ENCODE measurements at regions not wholly inside any gene's neighbourhood (a gene's known extent, or its start where the extent isn't known, plus 50 kb on each side); places are given as distances from the start of the nearest gene placed in this dataset.

DNA sequence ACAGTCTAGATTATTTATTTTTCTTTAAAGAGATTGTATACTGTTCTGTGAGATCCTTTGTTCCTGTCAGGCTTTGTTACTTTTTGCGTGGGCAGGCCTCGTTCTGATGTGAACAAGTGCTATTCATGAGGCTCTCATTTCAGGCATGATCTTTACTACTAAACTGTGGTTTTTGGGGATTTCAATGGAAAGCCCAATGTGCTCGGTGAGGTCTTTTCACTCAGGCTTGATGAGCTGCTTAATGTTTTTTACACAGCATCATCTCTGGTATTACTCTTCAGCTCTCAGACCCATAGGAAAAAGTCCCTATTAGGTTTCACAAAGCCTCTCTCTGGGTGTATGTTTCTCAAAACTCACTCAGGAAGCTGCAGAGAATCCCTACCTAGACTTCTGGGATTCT is 419.4 kb downstream of the GPATCH2 start:
- H3K4me1 ChIP-seq (ENCODE audit: control insufficient read depth, insufficient read depth, low read length): no peaks in the 10 kb centered on the region
- H3K4me3 ChIP-seq (ENCODE audit: low read length in 2 of 2): no peak overlapping the region
- H3K27me3 ChIP-seq (ENCODE audit: control insufficient read depth in 1 of 2, insufficient read depth in 2 of 2, low read length in 2 of 2): no peaks in the 10 kb centered on the region
- H3K9ac ChIP-seq (ENCODE audit: low read length in 2 of 2): no peak overlapping the region
- H3K27ac ChIP-seq (ENCODE audit: low read length): no peak overlapping the region
- H3K9me3 ChIP-seq (ENCODE audit: control insufficient read depth in 2 of 2, low read length in 2 of 2): no peaks in the 10 kb centered on the region
- H3K36me3 ChIP-seq (ENCODE audit: control insufficient read depth in 2 of 2, insufficient read depth in 2 of 2, low read length in 2 of 2): no peaks in the 10 kb centered on the region

DNA sequence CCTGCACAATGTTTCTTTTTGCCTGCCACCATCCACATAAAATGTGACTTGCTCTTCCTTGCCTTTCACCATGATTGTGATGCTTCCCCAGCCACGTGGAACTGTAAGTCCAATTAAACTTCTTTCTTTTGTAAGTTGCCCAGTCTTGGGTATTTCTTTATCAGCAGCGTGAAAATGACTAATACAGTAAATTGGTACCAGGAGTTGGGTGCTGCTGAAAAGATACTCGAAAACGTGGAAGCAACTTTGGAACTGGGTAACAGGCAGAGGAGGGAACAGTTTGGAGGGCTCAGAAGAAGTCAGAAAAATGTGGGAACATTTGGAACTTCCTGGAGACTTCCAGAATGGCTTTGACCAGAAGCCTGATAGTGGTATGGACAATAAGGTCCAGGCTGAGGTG is 425.3 kb downstream of the GPATCH2 start:
- H3K27me3 ChIP-seq (ENCODE audit: control insufficient read depth in 1 of 2, insufficient read depth in 2 of 2, low read length in 2 of 2): no peaks in the 10 kb centered on the region
- no peak overlapping the region for H3K4me3 ChIP-seq (ENCODE audit: low read length in 2 of 2)
- H3K27ac ChIP-seq (ENCODE audit: low read length): no peak overlapping the region
- no peaks in the 10 kb centered on the region for H3K36me3 ChIP-seq (ENCODE audit: control insufficient read depth in 2 of 2, insufficient read depth in 2 of 2, low read length in 2 of 2)
- no peaks in the 10 kb centered on the region for H3K9me3 ChIP-seq (ENCODE audit: control insufficient read depth in 2 of 2, low read length in 2 of 2)
- no peaks in the 10 kb centered on the region for H3K4me1 ChIP-seq (ENCODE audit: control insufficient read depth, insufficient read depth, low read length)
- H3K9ac ChIP-seq (ENCODE audit: low read length in 2 of 2): no peak overlapping the region

DNA sequence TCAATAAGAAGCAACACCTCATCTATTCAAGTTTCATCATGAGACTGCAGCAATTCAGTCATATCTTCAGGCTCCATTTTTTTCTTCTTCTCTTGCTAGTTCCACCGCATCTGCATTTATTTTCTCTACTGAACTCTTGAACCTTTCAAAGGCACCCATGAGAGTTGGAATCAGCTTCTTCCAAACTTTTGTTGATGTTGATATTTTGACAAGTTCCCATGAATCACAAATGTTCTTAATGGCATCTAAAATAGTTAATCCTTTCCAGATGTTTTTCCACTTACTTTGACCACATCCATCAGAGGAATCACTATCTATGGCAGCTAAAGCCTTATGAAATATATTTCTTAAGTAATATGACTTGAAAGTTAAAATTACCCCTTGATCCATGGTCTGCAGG is 434.3 kb downstream of the GPATCH2 start:
- Histone ChIP-seq H3K9ac (ENCODE audit: low read length in 2 of 2) (no peak overlapping the region), H3K36me3 (ENCODE audit: control insufficient read depth in 2 of 2, insufficient read depth in 2 of 2, low read length in 2 of 2) (no peaks in the 10 kb centered on the region), H3K4me1 (ENCODE audit: control insufficient read depth, insufficient read depth, low read length) (no peaks in the 10 kb centered on the region), H3K27ac (ENCODE audit: low read length) (no peak overlapping the region), H3K4me3 (ENCODE audit: low read length in 2 of 2) (no peak overlapping the region), H3K9me3 (ENCODE audit: control insufficient read depth in 2 of 2, low read length in 2 of 2) (no peaks in the 10 kb centered on the region), H3K27me3 (ENCODE audit: control insufficient read depth in 1 of 2, insufficient read depth in 2 of 2, low read length in 2 of 2) (no peaks in the 10 kb centered on the region)

- H3K36me3 ChIP-seq (ENCODE audit: control insufficient read depth in 2 of 2, insufficient read depth in 2 of 2, low read length in 2 of 2): no peaks in the 10 kb centered on the region
- H3K9me3 ChIP-seq (ENCODE audit: control insufficient read depth in 2 of 2, low read length in 2 of 2): no peaks in the 10 kb centered on the region
- peaks cover 3% of the 10 kb centered on the region for H3K4me1 ChIP-seq (ENCODE audit: control insufficient read depth, insufficient read depth, low read length)
- no peak overlapping the region for H3K27ac ChIP-seq (ENCODE audit: low read length)
- no peaks in the 10 kb centered on the region for H3K27me3 ChIP-seq (ENCODE audit: control insufficient read depth in 1 of 2, insufficient read depth in 2 of 2, low read length in 2 of 2)
- H3K9ac ChIP-seq (ENCODE audit: low read length in 2 of 2): no peak overlapping the region
- H3K4me3 ChIP-seq (ENCODE audit: low read length in 2 of 2): no peak overlapping the region
Observed at GRCh38 chr1:217193151-217193550, 437.7 kb downstream of the GPATCH2 start.

DNA sequence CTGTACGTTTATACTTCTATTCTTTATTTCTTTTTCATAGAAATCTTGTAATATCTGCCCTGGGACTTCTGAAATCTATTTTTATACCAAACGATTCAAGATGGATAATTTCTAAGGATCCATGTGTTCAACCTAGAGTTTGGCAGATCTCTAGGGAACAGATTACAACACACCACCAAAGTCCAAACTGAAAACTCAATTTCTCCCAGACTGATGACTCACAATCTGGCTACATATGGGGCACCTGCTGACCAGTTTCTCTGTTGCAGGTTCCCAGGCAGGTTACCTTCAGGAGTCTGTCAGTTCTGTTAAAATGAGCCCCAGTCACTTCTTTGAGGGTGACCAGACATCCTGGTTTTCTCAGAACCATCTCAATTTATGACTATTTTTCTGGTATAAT is 439.4 kb downstream of the GPATCH2 start:
- no peak overlapping the region for H3K9ac ChIP-seq (ENCODE audit: low read length in 2 of 2)
- peaks cover 9% of the 10 kb centered on the region for H3K4me1 ChIP-seq (ENCODE audit: control insufficient read depth, insufficient read depth, low read length)
- no peaks in the 10 kb centered on the region for H3K36me3 ChIP-seq (ENCODE audit: control insufficient read depth in 2 of 2, insufficient read depth in 2 of 2, low read length in 2 of 2)
- H3K27me3 ChIP-seq (ENCODE audit: control insufficient read depth in 1 of 2, insufficient read depth in 2 of 2, low read length in 2 of 2): no peaks in the 10 kb centered on the region
- H3K9me3 ChIP-seq (ENCODE audit: control insufficient read depth in 2 of 2, low read length in 2 of 2): no peaks in the 10 kb centered on the region
- no peak overlapping the region for H3K27ac ChIP-seq (ENCODE audit: low read length)
- H3K4me3 ChIP-seq (ENCODE audit: low read length in 2 of 2): no peak overlapping the region

DNA sequence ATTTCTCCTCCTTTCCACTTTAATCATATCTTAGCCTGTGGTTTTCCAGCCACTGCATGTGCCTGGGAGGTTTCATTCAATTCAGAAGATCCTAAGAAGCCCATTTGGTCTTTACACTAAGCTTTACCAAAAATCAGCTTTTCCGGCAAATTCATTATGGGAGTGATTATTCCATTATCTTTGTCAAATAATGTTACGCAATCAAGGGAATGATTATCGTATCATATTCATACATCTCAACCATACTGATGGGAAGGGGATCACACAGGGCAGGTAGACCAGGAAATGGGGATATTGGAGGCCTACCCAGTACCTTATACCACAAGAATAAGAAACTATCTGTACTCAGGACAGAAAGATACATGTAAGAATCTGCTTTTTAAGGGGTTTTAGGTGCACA is 440.5 kb downstream of the GPATCH2 start:
- no peaks in the 10 kb centered on the region for H3K9me3 ChIP-seq (ENCODE audit: control insufficient read depth in 2 of 2, low read length in 2 of 2)
- H3K36me3 ChIP-seq (ENCODE audit: control insufficient read depth in 2 of 2, insufficient read depth in 2 of 2, low read length in 2 of 2): no peaks in the 10 kb centered on the region
- no peak overlapping the region for H3K27ac ChIP-seq (ENCODE audit: low read length)
- no peaks in the 10 kb centered on the region for H3K27me3 ChIP-seq (ENCODE audit: control insufficient read depth in 1 of 2, insufficient read depth in 2 of 2, low read length in 2 of 2)
- H3K4me3 ChIP-seq (ENCODE audit: low read length in 2 of 2): no peak overlapping the region
- peaks cover 12% of the 10 kb centered on the region for H3K4me1 ChIP-seq (ENCODE audit: control insufficient read depth, insufficient read depth, low read length)
- no peak overlapping the region for H3K9ac ChIP-seq (ENCODE audit: low read length in 2 of 2)

DNA sequence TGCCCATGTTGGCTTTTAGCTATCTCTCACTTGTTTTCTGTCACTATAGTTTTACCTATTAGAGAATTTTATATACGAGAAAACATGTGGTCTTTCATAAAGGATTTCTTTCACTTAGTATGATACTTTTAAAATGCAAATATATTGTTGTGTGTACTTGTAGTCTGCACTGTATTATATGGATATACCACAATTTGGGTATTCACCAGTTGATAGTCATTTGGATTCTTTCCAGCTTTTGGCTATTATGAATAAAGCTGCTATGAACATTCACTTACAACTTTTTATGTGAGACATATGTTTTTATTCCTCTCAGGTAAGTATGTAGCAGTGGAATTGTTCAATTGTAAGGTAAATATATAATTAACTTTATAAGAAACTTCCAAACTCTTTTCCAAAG is 441.5 kb downstream of the GPATCH2 start:
- Histone ChIP-seq H3K27me3 (ENCODE audit: control insufficient read depth in 1 of 2, insufficient read depth in 2 of 2, low read length in 2 of 2) (no peaks in the 10 kb centered on the region), H3K9me3 (ENCODE audit: control insufficient read depth in 2 of 2, low read length in 2 of 2) (no peaks in the 10 kb centered on the region), H3K27ac (ENCODE audit: low read length) (no peak overlapping the region), H3K4me1 (ENCODE audit: control insufficient read depth, insufficient read depth, low read length) (peaks cover 15% of the 10 kb centered on the region), H3K4me3 (ENCODE audit: low read length in 2 of 2) (no peak overlapping the region), H3K36me3 (ENCODE audit: control insufficient read depth in 2 of 2, insufficient read depth in 2 of 2, low read length in 2 of 2) (no peaks in the 10 kb centered on the region), H3K9ac (ENCODE audit: low read length in 2 of 2) (no peak overlapping the region)

DNA sequence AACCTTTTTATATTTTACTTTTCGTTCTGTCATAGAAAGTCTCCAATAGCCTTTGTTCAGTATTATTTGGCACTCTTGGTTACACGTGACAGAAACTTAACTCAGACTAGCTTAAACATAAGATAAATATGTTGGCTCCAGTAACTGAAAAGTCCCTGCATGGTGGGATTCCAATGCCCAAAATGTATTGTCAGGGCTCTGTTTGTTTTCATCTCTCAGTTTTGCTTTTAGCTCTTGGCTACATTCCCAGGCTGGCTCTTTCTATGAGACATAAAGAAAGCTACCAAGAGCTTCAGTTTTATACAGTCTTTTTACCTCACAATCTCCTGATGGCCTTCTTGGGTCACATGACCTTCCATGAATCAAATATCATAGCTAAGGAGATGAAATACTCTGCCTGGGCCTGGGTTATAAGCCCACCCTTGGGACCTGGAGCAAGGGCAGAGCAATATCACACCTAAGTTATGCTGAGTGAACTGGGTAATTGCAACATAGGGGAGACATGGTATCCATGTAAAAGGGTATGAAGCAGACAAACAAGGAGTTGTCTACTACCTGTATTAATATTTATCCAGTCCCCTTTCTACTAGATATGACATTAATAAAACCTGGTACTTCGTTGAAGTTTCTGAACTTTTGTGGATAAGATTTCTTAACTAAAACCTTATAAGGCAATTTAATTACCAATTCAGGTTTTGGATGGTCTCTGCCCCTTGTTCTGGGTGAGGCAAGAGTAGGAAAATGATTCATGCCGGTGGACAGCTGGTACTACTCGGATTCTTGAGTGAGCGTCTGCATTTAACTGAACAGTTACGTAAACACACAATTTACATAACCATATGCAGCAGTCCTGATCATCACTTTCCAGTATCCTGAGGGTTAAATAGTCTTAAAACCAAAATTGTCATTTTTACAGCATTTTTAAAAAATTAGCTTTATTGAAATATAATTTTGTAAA is 442.3 kb downstream of the GPATCH2 start:
- H3K9me3 ChIP-seq (ENCODE audit: control insufficient read depth in 2 of 2, low read length in 2 of 2): no peaks in the 10 kb centered on the region
- H3K4me1 ChIP-seq (ENCODE audit: control insufficient read depth, insufficient read depth, low read length): peaks cover 15% of the 10 kb centered on the region
- no peaks in the 10 kb centered on the region for H3K27me3 ChIP-seq (ENCODE audit: control insufficient read depth in 1 of 2, insufficient read depth in 2 of 2, low read length in 2 of 2)
- H3K27ac ChIP-seq (ENCODE audit: low read length): peak overlapping the region; percentile 62
- no peak overlapping the region for H3K9ac ChIP-seq (ENCODE audit: low read length in 2 of 2)
- no peaks in the 10 kb centered on the region for H3K36me3 ChIP-seq (ENCODE audit: control insufficient read depth in 2 of 2, insufficient read depth in 2 of 2, low read length in 2 of 2)
- no peak overlapping the region for H3K4me3 ChIP-seq (ENCODE audit: low read length in 2 of 2)

GRCh38 chr1:217186664-217187063 is 444.2 kb downstream of the GPATCH2 start:
- H3K9ac ChIP-seq (ENCODE audit: low read length in 2 of 2): no peak overlapping the region
- no peaks in the 10 kb centered on the region for H3K9me3 ChIP-seq (ENCODE audit: control insufficient read depth in 2 of 2, low read length in 2 of 2)

DNA sequence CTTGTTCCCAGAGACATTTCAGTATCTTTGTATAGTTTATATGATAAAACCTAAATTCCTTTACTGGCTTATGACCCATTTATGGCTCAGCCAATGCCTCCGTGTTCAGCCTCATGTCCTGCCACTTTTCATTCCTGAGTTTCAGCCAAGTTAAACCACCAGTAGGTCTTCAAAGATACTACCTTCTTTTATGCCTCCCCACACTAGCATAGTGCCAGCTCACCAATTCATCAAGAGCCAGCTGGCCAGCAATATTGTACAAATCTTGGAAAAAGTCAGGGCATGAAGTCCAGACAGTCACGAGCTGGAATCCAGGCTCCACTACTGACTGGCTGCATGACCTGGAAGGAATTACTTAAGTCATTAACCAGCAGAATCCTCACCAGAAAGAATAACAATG is 446.0 kb downstream of the GPATCH2 start:
- Histone ChIP-seq H3K4me3 (ENCODE audit: low read length in 2 of 2) (no peak overlapping the region), H3K36me3 (ENCODE audit: control insufficient read depth in 2 of 2, insufficient read depth in 2 of 2, low read length in 2 of 2) (no peaks in the 10 kb centered on the region), H3K27me3 (ENCODE audit: control insufficient read depth in 1 of 2, insufficient read depth in 2 of 2, low read length in 2 of 2) (no peaks in the 10 kb centered on the region)

More at GRCh38 chr1:217186664-217187063, 444.2 kb downstream of the GPATCH2 start:
- Histone ChIP-seq H3K27me3 (ENCODE audit: control insufficient read depth in 1 of 2, insufficient read depth in 2 of 2, low read length in 2 of 2) (no peaks in the 10 kb centered on the region), H3K27ac (ENCODE audit: low read length) (no peak overlapping the region), H3K36me3 (ENCODE audit: control insufficient read depth in 2 of 2, insufficient read depth in 2 of 2, low read length in 2 of 2) (no peaks in the 10 kb centered on the region), H3K4me3 (ENCODE audit: low read length in 2 of 2) (no peak overlapping the region), H3K4me1 (ENCODE audit: control insufficient read depth, insufficient read depth, low read length) (peaks cover 15% of the 10 kb centered on the region)

GRCh38 chr1:217182992-217183391 is 447.9 kb downstream of the GPATCH2 start:
- Histone ChIP-seq H3K4me3 (ENCODE audit: low read length in 2 of 2) (no peak overlapping the region), H3K4me1 (ENCODE audit: control insufficient read depth, insufficient read depth, low read length) (peaks cover 12% of the 10 kb centered on the region), H3K9me3 (ENCODE audit: control insufficient read depth in 2 of 2, low read length in 2 of 2) (no peaks in the 10 kb centered on the region), H3K27ac (ENCODE audit: low read length) (no peak overlapping the region), H3K36me3 (ENCODE audit: control insufficient read depth in 2 of 2, insufficient read depth in 2 of 2, low read length in 2 of 2) (no peaks in the 10 kb centered on the region), H3K27me3 (ENCODE audit: control insufficient read depth in 1 of 2, insufficient read depth in 2 of 2, low read length in 2 of 2) (no peaks in the 10 kb centered on the region), H3K9ac (ENCODE audit: low read length in 2 of 2) (no peak overlapping the region)

More for the DNA sequence above, 446.0 kb downstream of the GPATCH2 start:
- H3K9me3 ChIP-seq (ENCODE audit: control insufficient read depth in 2 of 2, low read length in 2 of 2): no peaks in the 10 kb centered on the region
- peaks cover 15% of the 10 kb centered on the region for H3K4me1 ChIP-seq (ENCODE audit: control insufficient read depth, insufficient read depth, low read length)
- no peak overlapping the region for H3K27ac ChIP-seq (ENCODE audit: low read length)
- H3K9ac ChIP-seq (ENCODE audit: low read length in 2 of 2): no peak overlapping the region
